GM18868 (cell line): ENCODE measurements at regions not wholly inside any gene's neighbourhood (a gene's known extent, or its start where the extent isn't known, plus 50 kb on each side); places are given as distances from the start of the nearest gene placed in this dataset.

Source experiments
- ATAC-seq: cut with Tn5 transposase; IDR thresholded peaks from one replicate; pipeline ENCODE4 v1.9.1; 2021; ENCODE audit warnings: mild to moderate bottlenecking, moderate library complexity; ENCODE audit not compliant: unreplicated experiment

DNA sequence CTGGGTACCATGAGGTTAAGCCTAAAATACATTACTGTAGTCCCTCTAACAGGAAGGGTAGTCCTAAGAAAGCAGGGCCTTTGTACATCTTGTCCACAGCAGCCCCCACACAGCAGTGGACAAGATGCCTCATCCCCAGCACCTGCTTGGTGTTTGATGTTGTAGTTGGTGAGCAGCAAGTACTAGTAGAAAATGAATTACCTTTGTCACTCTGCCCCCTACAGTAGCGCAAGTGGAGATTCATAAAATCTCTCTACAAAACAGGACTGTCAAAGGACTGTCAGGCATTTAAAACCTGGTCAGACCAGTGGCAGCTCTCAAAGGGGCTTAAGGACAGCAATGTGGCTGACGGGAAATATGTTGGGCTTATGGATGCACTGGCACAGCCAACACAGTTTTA is 122.5 kb downstream of the TMEM174 start:
- no peak for ATAC-seq

- ATAC-seq, result no peak
These were observed 119.9 kb downstream of the TMEM174 start for GRCh38 chr5:73292816-73293459.

GRCh38 chr5:73291873-73292272 is 118.9 kb downstream of the TMEM174 start:
- ATAC-seq, result no peak

DNA sequence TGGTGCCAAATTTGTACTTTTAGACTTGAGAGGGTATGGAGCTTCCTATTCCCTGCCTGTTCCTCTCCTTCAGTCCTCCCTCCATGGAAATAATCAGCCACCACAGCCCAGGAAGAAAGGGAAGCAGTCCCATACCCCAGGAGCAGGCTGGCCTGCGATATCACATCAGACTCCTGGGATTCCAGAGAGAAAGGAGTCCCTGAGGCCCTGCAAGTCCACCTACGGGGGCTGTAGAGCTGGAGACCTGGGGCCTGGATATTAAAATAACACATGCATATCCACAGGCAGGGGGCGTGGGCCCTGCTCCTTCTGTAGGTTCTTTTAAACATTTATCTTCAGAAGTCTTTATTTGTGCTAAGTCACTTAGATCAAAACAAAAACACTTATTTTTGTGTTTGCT is 117.2 kb downstream of the TMEM174 start:
- ATAC-seq, result no peak

GRCh38 chr5:73288803-73289720 is 116.1 kb downstream of the TMEM174 start:
- ATAC-seq, result no peak

DNA sequence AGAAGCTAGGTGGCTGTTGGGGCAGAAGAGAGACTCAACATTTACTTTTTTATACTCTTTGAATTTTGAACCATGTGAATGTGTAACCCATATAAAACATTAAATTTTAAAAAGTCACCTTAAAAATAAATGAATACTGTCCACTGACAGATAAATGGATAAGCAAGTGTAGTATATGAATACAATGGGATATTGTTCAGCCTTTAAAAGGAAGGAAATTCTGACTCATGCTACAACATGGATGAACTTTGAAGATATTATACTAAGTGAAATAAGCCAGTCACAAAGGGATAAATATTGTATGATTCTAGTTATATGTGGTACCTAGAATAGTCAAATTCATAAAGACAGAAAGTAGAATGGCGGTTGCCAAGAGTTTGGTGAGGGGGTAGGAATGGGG is 113.9 kb downstream of the TMEM174 start:
- ATAC-seq, result no peak

DNA sequence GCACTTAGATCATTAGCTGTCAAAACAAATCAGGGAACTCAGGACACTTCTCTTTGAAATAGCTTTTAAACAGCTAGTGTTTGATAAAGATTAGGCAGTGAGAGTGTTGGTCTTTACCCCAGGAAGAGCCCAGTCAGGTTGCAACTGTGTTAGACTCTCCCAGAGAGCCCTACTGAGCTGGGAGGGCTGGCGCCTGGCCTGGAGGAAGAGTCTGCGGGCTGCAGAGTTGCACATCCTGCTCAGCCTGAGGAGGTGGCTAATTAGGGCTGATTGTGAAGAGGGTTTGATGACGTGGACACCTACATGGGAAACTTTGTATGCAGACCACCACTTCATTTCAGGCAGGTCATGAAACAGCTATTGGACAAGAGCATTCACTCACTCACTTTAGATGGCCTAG is 112.0 kb downstream of the TMEM174 start:
- no peak for ATAC-seq

GRCh38 chr5:73284220-73284795 is 111.3 kb downstream of the TMEM174 start:
- no peak for ATAC-seq

GRCh38 chr5:73282923-73283322 is 109.9 kb downstream of the TMEM174 start:
- ATAC-seq, result no peak

GRCh38 chr5:73282383-73282782 is 109.4 kb downstream of the TMEM174 start:
- no peak for ATAC-seq

- ATAC-seq, result no peak
These were observed 108.1 kb downstream of the TMEM174 start for GRCh38 chr5:73280821-73281746.

DNA sequence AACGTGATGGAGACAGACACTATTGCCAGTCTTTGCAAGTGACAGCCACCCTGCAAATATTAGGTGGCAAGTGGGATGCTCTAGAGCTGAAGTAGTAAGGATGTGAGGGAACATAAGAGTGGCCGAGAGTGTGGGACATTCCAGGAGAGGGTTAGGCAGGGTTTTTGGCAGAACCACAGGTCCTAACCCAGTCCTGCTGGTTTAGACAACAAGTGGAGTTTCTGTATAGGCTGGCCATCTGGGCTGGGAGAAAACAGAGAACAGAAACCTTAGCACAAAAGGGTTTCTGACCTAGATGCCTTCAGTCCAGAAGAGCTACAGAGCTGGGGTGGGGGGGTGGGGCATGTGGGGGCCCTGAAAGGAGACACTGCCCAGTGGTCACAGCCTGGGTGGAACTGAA is 107.4 kb downstream of the TMEM174 start:
- no peak for ATAC-seq

- no peak for ATAC-seq
These were observed 106.8 kb downstream of the TMEM174 start for GRCh38 chr5:73279805-73280204.

GRCh38 chr5:73278693-73279092 is 105.7 kb downstream of the TMEM174 start:
- no peak for ATAC-seq

DNA sequence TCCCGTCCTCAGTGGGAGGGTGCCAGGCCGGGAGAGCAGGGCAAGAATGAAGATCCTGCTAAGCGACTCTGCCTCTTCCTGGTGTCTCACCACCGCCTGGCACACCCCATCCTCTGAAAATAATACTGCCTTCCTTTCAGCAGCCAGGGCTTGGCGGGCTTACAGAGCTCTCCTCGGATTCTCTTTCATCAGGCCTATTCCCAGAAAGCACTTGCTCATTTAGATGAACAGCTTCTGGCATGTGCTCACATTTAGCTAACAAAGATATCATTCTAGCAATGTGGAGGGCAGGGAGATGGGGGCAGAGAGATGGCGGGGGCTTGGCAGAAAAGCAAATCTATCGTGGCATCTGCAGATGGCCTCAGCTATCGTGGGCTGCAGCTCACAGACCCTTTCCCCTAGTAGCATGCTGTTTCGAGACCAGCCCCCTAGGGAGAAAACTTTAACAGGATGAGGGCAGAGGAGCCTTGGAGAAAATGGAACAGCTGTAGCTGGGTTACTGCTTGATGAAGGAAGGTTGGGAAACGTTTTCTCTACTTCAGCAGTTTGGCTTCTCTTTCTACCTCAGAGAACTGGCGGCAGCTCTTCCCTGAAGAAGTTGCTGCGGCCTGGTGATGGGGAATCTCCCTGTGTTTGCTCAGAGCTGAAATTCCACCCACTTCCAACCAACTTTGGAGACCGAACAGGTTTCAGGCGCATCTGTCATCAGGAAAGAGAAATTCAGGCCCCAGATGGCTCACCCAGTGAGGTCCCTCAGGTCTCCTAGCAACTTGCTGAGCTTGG is 102.1 kb downstream of the TMEM174 start:
- no peak for ATAC-seq

- no peak for ATAC-seq
These were observed 101.1 kb downstream of the TMEM174 start for GRCh38 chr5:73274121-73274520.

- no peak for ATAC-seq
These were observed 100.5 kb downstream of the TMEM174 start for GRCh38 chr5:73273379-73274050.

DNA sequence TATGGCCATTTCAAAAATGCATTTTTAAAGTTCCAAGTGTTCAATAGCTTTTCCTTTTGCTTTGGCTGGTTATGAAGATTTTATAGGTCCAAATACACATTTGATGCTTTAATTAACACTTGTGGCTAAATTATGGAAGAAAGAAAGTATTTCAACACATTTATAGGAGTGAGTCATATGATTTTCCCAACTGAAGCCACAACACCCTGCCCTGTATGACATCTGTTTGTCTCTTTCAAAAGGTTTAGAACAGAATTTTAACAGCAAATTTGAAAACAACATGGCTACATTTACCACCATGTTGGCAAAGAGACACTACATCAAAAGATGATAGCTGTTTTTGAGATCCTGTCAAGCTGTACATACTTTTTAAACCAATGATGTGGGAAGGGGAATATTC is 99.4 kb downstream of the TMEM174 start:
- no peak for ATAC-seq

DNA sequence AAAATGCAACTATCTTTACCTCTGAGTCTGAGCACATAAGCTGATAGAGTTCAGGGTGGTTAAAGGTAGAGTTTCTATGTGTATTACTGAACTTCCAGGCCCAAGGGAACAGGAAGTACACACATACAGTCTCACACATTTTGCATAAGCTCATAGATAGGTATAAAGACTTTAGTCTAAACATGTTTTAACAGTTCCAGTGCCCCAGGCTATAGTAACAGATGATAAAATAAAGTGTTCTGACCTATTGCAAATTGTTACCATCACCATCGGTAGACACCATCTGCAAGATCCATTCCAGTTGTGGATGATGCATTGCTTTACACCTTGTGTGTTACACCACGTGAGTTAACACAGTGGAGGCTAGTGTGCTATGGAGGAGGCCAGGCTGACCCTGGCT is 95.8 kb downstream of the TMEM174 start:
- ATAC-seq, result no peak
